ENCODE measurements at regions not wholly inside any gene's neighbourhood (a gene's known extent, or its start where the extent isn't known, plus 50 kb on each side); places are given as distances from the start of the nearest gene placed in this dataset.

- DNase-seq (ENCODE audit: low read depth), result peak; percentile 51
- TF ChIP-seq CTCF (conservative IDR thresholded peaks at IDR 0.05; ENCODE audit: control insufficient read depth, insufficient read depth, low read depth, low read length), result no peak
- no peak overlapping the region for H3K4me3 ChIP-seq (ENCODE audit: control insufficient read depth, low read depth, low read length)
Measured at GRCh38 chr4:13777341-13777740, 149.8 kb upstream of the BOD1L1 start.

GRCh38 chr4:13778367-13778766 lies 150.8 kb upstream of the BOD1L1 start:
- no peak overlapping the region for H3K4me3 ChIP-seq (ENCODE audit: control insufficient read depth, low read depth, low read length)
- DNase-seq (ENCODE audit: low read depth), result no peak
- TF ChIP-seq CTCF (conservative IDR thresholded peaks at IDR 0.05; ENCODE audit: control insufficient read depth, insufficient read depth, low read depth, low read length), result no peak

- DNase-seq (ENCODE audit: low read depth), result no peak
- TF ChIP-seq CTCF (conservative IDR thresholded peaks at IDR 0.05; ENCODE audit: control insufficient read depth, insufficient read depth, low read depth, low read length), result no peak
Measured at GRCh38 chr4:13782231-13782630, 154.7 kb upstream of the BOD1L1 start.

GRCh38 chr4:13783800-13784411 lies 156.4 kb upstream of the BOD1L1 start:
- H3K4me3 ChIP-seq (ENCODE audit: control insufficient read depth, low read depth, low read length), result no peak overlapping the region
- no peak for TF ChIP-seq CTCF (conservative IDR thresholded peaks at IDR 0.05; ENCODE audit: control insufficient read depth, insufficient read depth, low read depth, low read length)
- DNase-seq (ENCODE audit: low read depth), result peak; percentile 15

More at GRCh38 chr4:13782231-13782630, 154.7 kb upstream of the BOD1L1 start:
- no peak overlapping the region for H3K4me3 ChIP-seq (ENCODE audit: control insufficient read depth, low read depth, low read length)

GRCh38 chr4:13793020-13793710 lies 165.6 kb upstream of the BOD1L1 start:
- no peak for TF ChIP-seq CTCF (conservative IDR thresholded peaks at IDR 0.05; ENCODE audit: control insufficient read depth, insufficient read depth, low read depth, low read length)
- no peak for DNase-seq (ENCODE audit: low read depth)
- no peak overlapping the region for H3K4me3 ChIP-seq (ENCODE audit: control insufficient read depth, low read depth, low read length)

GRCh38 chr4:13794819-13795565 lies 167.5 kb upstream of the BOD1L1 start:
- TF ChIP-seq CTCF (conservative IDR thresholded peaks at IDR 0.05; ENCODE audit: control insufficient read depth, insufficient read depth, low read depth, low read length), result no peak
- H3K4me3 ChIP-seq (ENCODE audit: control insufficient read depth, low read depth, low read length), result no peak overlapping the region
- no peak for DNase-seq (ENCODE audit: low read depth)

Measured in fibroblast of mammary gland (primary cell).